NCI-H187 treated with DMSO at 0.1 percent for 48 hours (cell line): ENCODE measurements at regions not wholly inside any gene's neighbourhood (a gene's known extent, or its start where the extent isn't known, plus 50 kb on each side); places are given as distances from the start of the nearest gene placed in this dataset.
"Not testable (repeated sequence)": the region's sequence is repeated elsewhere in the genome, so short reads cannot be mapped to it uniquely, and the experiment has no call there.

ENCODE experiments used
- DNase-seq: peaks from one replicate; lab custom pipeline; 2025; lab: John Stamatoyannopoulos, UW

GRCh38 chr1:214861615-214862014, 220.9 kb upstream of the KCNK2 start:
- no peak for DNase-seq

GRCh38 chr1:214862421-214862820, 220.1 kb upstream of the KCNK2 start:
- no peak for DNase-seq

- DNase-seq = no peak
Measured at GRCh38 chr1:214864896-214865688, 217.4 kb upstream of the KCNK2 start.

- DNase-seq = not testable (repeated sequence)
Measured at GRCh38 chr1:214870426-214870825, 212.1 kb upstream of the KCNK2 start.

GRCh38 chr1:214880956-214881355, 201.6 kb upstream of the KCNK2 start:
- no peak for DNase-seq

GRCh38 chr1:214882616-214883015, 199.9 kb upstream of the KCNK2 start:
- DNase-seq = no peak

- DNase-seq = no peak
Measured at GRCh38 chr1:214895011-214895600, 187.4 kb upstream of the KCNK2 start.

- no peak for DNase-seq
Measured at GRCh38 chr1:214896921-214897320, 185.6 kb upstream of the KCNK2 start.

GRCh38 chr1:214897581-214897980, 185.0 kb upstream of the KCNK2 start:
- no peak for DNase-seq

GRCh38 chr1:214898161-214898560, 184.4 kb upstream of the KCNK2 start:
- DNase-seq = no peak

GRCh38 chr1:214898718-214899117, 183.8 kb upstream of the KCNK2 start:
- no peak for DNase-seq

- DNase-seq = no peak
Measured at GRCh38 chr1:214899908-214900460, 182.6 kb upstream of the KCNK2 start.

GRCh38 chr1:214900590-214900989, 181.9 kb upstream of the KCNK2 start:
- no peak for DNase-seq

GRCh38 chr1:214901718-214902117, 180.8 kb upstream of the KCNK2 start:
- no peak for DNase-seq

- no peak for DNase-seq
Measured at GRCh38 chr1:214902636-214903320, 179.8 kb upstream of the KCNK2 start.

- no peak for DNase-seq
Measured at GRCh38 chr1:214912127-214912526, 170.4 kb upstream of the KCNK2 start.

- no peak for DNase-seq
Measured at GRCh38 chr1:214913966-214914365, 168.6 kb upstream of the KCNK2 start.

- DNase-seq = no peak
Measured at GRCh38 chr1:214917081-214917635, 165.4 kb upstream of the KCNK2 start.

- no peak for DNase-seq
Measured at GRCh38 chr1:214918745-214919144, 163.8 kb upstream of the KCNK2 start.

GRCh38 chr1:214920337-214920736, 162.2 kb upstream of the KCNK2 start:
- no peak for DNase-seq

GRCh38 chr1:214923278-214923915, 159.1 kb upstream of the KCNK2 start:
- no peak for DNase-seq

GRCh38 chr1:214927796-214928195, 154.7 kb upstream of the KCNK2 start:
- no peak for DNase-seq
